ENCODE measurements at regions not wholly inside any gene's neighbourhood (a gene's known extent, or its start where the extent isn't known, plus 50 kb on each side); places are given as distances from the start of the nearest gene placed in this dataset.

DNA sequence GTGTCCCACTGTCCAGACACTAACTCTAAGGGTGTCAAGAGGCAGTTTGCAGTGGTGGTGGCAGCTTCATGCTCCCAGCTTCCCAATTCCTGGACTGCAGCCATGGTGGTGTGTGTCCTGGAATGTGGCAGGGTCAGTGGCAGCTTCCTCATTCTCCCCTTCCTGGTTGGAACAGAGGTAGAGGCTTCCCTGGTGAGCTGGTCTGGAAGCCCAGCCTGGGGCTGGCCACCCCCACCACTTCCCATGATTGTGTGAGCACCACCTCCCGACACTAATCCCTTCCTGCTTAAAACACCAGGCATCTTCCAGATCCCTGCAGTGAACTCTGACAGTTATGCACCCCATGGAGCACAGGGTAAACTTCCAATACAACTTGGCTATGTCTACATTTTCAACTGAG is 134.9 kb downstream of the RAP2A start:
- TF ChIP-seq, protein P1, sequence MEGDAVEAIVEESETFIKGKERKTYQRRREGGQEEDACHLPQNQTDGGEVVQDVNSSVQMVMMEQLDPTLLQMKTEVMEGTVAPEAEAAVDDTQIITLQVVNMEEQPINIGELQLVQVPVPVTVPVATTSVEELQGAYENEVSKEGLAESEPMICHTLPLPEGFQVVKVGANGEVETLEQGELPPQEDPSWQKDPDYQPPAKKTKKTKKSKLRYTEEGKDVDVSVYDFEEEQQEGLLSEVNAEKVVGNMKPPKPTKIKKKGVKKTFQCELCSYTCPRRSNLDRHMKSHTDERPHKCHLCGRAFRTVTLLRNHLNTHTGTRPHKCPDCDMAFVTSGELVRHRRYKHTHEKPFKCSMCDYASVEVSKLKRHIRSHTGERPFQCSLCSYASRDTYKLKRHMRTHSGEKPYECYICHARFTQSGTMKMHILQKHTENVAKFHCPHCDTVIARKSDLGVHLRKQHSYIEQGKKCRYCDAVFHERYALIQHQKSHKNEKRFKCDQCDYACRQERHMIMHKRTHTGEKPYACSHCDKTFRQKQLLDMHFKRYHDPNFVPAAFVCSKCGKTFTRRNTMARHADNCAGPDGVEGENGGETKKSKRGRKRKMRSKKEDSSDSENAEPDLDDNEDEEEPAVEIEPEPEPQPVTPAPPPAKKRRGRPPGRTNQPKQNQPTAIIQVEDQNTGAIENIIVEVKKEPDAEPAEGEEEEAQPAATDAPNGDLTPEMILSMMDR (IDR thresholded peaks at IDR 0.05): no peak
- TF ChIP-seq NR3C1 (CRISPR knock-in tag; conservative IDR thresholded peaks at IDR 0.05; ENCODE audit: low read depth): no peak
- TF ChIP-seq NFYB (CRISPR knock-in tag; conservative IDR thresholded peaks at IDR 0.05; ENCODE audit: low read depth): no peak
- no peak for TF ChIP-seq ZNF232 (CRISPR knock-in tag; IDR thresholded peaks at IDR 0.05)
- TF ChIP-seq, protein P2, sequence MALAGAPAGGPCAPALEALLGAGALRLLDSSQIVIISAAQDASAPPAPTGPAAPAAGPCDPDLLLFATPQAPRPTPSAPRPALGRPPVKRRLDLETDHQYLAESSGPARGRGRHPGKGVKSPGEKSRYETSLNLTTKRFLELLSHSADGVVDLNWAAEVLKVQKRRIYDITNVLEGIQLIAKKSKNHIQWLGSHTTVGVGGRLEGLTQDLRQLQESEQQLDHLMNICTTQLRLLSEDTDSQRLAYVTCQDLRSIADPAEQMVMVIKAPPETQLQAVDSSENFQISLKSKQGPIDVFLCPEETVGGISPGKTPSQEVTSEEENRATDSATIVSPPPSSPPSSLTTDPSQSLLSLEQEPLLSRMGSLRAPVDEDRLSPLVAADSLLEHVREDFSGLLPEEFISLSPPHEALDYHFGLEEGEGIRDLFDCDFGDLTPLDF (CRISPR knock-in tag; IDR thresholded peaks at IDR 0.05): no peak
- no peak for TF ChIP-seq CREM (CRISPR knock-in tag; IDR thresholded peaks at IDR 0.05)
- no peak for TF ChIP-seq SMAD4 (CRISPR knock-in tag; IDR thresholded peaks at IDR 0.05)
- TF ChIP-seq, protein P3, sequence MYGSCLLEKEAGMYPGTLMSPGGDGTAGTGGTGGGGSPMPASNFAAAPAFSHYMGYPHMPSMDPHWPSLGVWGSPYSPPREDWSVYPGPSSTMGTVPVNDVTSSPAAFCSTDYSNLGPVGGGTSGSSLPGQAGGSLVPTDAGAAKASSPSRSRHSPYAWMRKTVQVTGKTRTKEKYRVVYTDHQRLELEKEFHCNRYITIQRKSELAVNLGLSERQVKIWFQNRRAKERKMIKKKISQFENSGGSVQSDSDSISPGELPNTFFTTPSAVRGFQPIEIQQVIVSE (CRISPR knock-in tag; IDR thresholded peaks at IDR 0.05; ENCODE audit: borderline replicate concordance): no peak
- no peak for TF ChIP-seq ZBTB21 (CRISPR knock-in tag; IDR thresholded peaks at IDR 0.05; ENCODE audit: borderline replicate concordance)
- TF ChIP-seq, protein P4, sequence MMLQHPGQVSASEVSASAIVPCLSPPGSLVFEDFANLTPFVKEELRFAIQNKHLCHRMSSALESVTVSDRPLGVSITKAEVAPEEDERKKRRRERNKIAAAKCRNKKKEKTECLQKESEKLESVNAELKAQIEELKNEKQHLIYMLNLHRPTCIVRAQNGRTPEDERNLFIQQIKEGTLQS (CRISPR knock-in tag; conservative IDR thresholded peaks at IDR 0.05): no peak
